HG02642 (cell line): ENCODE measurements at regions not wholly inside any gene's neighbourhood (a gene's known extent, or its start where the extent isn't known, plus 50 kb on each side); places are given as distances from the start of the nearest gene placed in this dataset.

Source experiments
- ATAC-seq: cut with Tn5 transposase; IDR thresholded peaks from one replicate; pipeline ENCODE4 v1.9.1; 2021; ENCODE audit warnings: mild to moderate bottlenecking; ENCODE audit not compliant: unreplicated experiment, poor library complexity

GRCh38 chr18:28575123-28575522 is 398.2 kb upstream of the CDH2 start:
- ATAC-seq, result no peak

GRCh38 chr18:28574175-28574574 is 397.2 kb upstream of the CDH2 start:
- ATAC-seq, result no peak

DNA sequence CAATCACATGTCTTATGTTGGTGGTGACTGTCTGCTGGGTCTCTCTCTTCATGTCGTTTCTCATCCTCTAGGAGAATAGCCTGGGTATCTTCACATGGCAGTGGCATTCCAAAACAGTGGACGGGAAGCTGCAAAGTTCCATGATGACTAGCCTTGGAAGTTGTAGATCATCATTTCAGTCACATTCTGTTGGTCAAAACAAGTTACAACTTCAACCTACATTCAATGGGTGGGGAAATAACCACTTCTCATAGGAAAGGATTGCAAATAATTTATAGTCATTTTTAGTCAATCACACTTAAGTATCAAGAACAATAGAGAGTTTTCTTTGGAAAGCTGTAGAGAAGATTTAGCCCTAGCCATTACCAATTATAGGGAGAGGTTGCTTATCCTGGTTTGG is 395.0 kb upstream of the CDH2 start:
- ATAC-seq, result no peak

- ATAC-seq, result no peak
These were observed 383.4 kb upstream of the CDH2 start for GRCh38 chr18:28560331-28560730.

- ATAC-seq, result no peak
These were observed 382.6 kb upstream of the CDH2 start for GRCh38 chr18:28559511-28559910.

DNA sequence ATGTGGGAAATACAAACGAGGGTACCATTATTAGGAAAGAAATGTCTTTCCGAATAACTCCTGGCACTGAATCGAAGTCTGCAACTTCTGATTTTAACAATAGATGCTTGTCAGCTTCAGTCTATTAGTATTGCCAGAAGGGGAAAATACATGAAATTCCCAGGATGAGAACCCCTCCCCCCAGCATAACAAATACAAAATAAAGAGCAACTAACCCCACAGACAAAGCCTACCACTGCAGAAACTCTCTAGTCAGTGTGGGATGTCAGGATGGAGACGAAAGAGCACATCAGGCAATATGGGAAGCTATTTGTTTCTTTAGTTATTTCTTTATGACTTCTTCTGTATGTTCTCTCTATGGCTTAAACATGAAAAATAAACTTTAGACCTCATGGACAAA is 365.0 kb upstream of the CDH2 start:
- ATAC-seq, result no peak

GRCh38 chr18:28541276-28541930 is 364.5 kb upstream of the CDH2 start:
- no peak for ATAC-seq

DNA sequence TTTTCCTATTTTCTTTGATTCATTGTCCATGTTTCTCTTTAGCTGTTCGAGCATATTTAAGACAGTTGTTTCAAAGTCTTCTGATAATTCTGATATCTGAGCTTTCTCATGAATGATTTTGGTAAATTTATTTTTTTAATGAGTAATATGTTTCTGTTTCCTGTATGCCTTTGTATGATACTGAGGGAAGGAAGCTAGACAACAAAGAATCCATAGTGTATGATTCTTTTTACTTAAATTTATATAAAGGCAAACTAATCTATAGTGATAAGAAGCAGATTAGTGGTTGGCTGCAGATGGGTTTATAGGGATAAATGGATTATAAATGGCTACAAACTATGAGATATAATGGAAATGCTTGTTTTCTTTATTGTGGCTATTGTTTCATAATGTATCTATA is 352.7 kb upstream of the CDH2 start:
- no peak for ATAC-seq

- no peak for ATAC-seq
These were observed 349.3 kb upstream of the CDH2 start for GRCh38 chr18:28526196-28526595.

DNA sequence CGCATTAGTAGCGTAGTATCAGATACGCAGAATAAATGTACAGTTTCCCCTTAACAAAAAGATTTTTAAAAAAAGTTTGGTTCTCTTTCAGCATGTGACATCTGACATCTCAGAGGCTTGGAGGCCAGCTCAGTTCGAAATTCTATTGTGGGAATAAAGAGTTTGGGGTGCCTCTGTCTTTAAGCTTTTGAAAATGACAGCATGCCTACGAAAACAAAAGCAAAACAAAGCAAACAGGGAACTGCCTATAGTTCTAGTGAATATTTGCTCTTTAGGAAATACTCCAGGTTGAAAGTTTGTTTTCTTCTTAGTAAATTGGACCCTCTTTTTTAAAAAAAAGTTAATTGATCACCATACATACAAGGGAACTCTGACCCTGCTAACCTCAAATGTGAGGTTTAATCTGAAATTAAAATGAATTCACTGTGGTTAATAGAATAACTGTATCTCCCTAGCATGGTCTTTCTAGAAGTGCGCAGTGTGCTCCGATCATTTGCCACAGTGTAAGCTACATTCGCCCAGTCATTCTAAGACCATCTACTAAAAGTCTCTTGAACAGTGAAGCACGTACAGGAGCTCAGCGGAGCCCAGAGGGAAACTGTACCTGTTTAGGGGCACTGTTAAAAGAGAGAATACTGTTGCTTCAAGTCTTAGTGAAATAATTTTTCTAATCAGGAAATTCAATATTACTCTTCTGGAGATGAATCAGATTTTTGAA is 347.0 kb upstream of the CDH2 start:
- no peak for ATAC-seq

DNA sequence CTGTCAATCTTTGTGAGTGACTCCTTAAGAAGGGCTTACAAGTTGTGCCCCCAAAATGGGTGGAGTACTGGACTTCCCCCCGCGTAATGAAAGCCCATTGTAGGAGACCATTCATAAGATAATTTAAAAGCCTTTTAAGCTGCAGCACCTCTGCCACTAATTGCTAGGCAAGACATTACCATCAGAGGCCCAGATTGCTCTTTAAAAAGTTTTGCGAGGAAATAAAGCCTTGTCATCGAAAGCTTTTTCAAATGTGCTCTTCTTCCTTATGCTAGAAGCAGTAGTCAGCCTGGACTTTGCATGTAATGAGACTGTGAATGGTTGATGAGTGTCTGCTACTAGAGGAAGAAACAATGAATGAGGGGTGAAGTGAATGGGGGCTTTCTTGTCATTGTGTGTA is 345.3 kb upstream of the CDH2 start:
- ATAC-seq, result no peak

GRCh38 chr18:28519997-28520396 is 343.1 kb upstream of the CDH2 start:
- no peak for ATAC-seq

GRCh38 chr18:28514699-28515098 is 337.8 kb upstream of the CDH2 start:
- ATAC-seq, result no peak

DNA sequence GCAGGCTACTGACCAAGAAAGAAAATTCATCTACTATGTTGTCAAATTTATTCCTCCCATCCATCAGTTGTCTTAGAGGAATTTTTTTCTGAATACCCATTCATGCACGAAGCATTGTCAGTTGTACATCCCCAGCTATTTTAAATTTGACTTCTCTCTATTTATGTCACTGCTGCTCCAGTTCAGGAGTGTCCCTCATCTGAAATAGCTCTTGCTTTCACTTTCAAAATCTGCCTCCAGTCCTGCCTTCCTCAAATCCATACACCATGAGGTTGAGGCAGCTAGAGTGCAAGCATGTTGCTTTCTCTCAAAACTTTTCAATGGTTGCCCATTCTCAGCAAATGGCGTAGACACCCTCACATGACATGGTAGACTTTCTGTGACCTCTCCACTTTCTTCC is 335.4 kb upstream of the CDH2 start:
- ATAC-seq, result peak; percentile 47

DNA sequence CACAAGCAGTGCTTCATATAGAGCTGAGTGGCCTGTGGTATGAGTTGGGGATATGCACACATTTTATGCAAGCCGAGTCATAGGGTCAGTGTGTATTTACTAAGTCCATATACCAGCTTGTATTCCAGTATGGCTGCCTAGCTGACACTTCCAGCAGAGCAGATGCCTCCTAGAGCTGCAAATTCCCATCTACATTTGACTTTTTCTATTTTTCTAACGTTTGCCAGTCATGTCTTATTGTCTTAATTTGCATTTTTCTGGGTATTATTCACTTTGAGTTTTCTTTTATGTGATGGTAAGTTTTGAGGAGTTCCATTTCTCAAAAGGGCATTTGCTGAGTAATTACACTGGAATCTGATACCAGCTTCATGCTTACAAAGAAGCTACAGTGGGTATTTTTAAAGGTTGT is 334.5 kb upstream of the CDH2 start:
- no peak for ATAC-seq

- no peak for ATAC-seq
These were observed 333.3 kb upstream of the CDH2 start for GRCh38 chr18:28510210-28510609.

- ATAC-seq, result no peak
These were observed 327.1 kb upstream of the CDH2 start for GRCh38 chr18:28504066-28504465.

GRCh38 chr18:28494151-28494550 is 317.2 kb upstream of the CDH2 start:
- ATAC-seq, result no peak

- no peak for ATAC-seq
These were observed 309.0 kb upstream of the CDH2 start for GRCh38 chr18:28485918-28486317.

GRCh38 chr18:28485210-28485801 is 308.4 kb upstream of the CDH2 start:
- ATAC-seq, result no peak

DNA sequence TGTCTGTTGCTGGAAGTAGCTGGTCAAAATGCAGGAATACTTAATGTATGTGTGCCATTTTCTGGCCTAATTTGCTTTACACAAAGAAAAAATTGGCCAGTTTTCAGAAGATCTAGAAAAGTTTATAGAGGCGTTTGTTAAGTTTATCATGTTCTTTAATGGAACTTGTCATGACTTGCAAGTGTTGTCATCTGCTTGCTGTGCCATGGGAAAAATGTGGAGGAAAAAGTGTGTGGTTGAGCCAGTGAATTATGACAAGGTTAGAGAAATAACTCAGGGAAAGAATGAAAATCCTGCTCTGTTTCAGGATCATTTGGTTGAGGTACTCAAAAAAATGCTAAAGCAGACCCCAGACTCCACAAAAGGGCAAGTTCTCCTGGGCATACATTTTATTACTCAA is 301.6 kb upstream of the CDH2 start:
- no peak for ATAC-seq

- no peak for ATAC-seq
These were observed 299.4 kb upstream of the CDH2 start for GRCh38 chr18:28476302-28476701.
